ENCODE measurements at regions not wholly inside any gene's neighbourhood (a gene's known extent, or its start where the extent isn't known, plus 50 kb on each side); places are given as distances from the start of the nearest gene placed in this dataset.
"Not testable (repeated sequence)": the region's sequence is repeated elsewhere in the genome, so short reads cannot be mapped to it uniquely, and the experiment has no call there.

DNA sequence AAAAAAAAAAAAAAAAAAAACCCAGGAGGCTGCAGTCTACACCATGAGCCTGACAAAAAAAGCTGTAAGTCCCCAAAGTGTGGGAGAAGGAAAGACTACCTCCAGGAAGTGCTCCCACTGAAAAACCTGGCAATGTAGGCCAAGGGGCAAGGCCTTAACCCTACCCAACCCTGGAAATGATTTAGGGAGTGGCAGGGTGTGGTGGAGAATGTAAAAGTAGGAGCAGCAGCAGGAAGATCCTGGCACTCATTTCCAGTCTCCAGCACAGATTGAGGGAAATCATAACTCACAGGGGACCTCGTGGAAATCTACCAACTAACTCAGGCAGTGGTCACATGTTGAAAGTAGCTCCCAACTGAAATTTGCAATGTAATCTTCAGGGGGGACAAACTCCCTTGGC is 839.5 kb downstream of the EPHA3 start:
- no peak for DNase-seq

- no peak for DNase-seq
Observed at GRCh38 chr3:89947337-89947954, 840.0 kb downstream of the EPHA3 start.

DNA sequence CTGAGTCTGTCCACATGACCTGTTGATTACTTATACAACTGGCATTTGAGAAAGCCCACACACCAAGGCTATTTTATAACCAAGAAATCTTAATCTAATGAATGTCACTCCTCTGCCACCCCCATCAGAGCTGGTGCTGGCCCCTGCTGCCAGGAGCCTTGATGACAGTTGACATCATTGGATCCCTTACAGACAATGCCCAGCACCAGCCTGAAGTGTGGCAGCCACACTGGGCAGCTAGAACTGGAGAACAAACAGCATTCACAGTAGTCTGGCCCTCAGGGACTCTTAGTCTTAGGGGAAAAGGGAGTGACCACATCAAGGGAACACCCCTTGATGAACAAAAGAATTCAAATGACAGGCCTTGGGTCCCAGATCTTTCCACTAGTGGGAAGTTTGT is 840.6 kb downstream of the EPHA3 start:
- DNase-seq: no peak

- no peak for DNase-seq
Observed at GRCh38 chr3:89950772-89951171, 843.4 kb downstream of the EPHA3 start.

DNA sequence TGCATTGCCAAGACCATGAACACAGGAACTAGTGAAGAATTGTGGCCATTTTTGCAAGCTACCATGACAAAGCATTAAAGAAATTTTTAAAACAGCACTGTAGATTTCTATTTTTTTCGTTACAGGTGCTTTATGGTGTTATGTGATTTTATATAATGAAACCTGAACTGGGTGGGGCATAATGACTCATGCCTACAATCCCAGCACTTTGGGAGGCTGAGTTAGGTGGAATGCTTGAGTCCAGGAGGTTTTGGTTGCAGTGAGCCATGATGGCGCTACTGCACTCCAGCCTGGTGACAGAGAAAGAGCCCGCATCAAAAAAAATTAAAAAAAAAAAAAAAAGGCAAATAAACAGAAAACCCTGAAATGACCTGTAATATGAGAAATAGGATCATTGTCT is 846.7 kb downstream of the EPHA3 start:
- no peak for DNase-seq

- DNase-seq: peak; percentile 12
Observed at GRCh38 chr3:89955156-89955555, 847.7 kb downstream of the EPHA3 start.

DNA sequence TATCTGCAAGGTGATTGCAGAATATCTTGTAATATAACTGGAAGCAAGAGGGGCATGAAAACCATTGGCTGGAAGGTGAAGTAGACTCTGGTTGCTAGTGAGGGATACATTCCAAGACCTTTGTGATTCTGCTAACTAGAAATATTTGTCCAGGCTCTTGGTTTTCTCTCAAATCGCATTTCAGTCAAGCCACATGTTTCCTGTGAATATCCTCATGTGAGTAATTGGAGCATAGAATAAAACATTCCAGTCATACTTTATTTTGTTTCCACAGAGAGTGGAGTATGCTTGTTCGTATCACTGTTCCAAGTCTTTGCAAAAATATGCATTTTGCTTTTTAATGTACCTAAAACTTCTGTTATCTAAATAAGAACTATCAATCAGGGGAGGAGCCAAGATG is 850.0 kb downstream of the EPHA3 start:
- no peak for DNase-seq

DNA sequence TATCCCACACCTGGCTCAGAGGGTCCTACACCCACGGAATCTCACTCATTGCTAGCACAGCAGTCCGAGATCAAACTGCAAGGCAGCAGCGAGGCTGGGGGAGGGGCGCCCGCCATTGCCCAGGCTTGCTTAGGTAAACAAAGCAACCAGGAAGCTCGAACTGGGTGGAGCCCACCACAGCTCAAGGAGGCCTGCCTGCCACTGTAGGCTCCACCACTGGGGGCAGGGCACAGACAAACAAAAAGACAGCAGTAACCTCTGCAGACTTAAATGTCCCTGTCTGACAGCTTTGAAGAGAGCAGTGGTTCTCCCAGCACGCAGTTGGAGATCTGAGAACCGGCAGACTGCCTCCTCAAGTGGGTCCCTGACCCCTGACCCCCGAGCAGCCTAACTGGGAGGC is 850.7 kb downstream of the EPHA3 start:
- DNase-seq: not testable (repeated sequence)

DNA sequence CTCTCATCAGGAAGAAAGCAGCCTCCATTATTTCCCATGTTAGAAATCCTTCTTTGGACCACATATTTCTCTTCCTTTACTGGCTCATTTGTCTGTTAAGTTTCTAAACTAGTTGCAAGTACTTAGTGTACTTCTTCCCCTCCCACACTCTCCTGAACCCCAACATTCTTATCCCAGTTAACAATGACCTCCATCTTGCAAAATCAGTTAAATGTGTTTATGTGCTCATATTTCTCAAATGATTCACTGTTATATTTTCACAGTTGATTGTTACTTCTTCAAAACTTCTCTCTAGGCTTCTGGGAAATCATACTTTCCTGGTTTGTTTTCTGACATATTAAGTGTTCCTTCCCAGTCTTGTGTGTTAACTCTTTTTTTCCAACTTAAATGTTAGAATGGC is 856.9 kb downstream of the EPHA3 start:
- no peak for DNase-seq

DNA sequence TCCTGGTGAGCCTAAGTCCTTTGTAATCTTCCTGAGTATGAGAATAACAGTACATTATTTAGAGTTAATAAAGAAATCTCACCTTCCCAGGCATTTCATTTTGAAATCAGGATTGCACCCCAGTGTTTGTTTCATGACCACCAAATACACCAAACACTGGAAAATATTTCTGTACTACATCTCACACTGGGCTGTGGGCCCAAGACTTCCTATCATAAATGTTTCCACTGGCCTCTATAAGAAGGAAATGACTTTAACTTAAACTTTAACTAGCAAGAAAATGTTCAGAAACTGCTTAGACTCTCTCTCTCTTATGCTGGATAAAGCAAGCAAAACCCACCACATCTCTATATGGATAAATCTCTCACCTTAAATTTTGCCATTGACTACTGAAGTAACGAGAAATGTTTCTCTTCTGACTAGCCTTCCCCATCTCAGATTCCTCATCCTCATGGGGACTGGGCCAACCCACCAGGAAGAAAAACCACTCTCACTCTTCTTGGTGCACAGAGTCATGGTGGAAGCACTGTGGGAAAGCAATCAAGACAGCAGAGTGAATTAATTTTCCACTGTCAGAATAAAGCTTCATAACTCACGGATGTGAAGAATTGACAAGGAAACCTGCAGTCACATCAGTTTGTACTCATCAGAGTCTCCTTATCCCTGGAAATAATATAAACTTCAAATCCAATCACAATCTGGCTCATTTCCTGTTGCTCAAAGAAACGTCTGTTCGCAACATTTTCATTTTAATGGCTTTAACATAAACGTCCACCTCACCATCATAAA is 859.6 kb downstream of the EPHA3 start:
- DNase-seq: no peak

DNA sequence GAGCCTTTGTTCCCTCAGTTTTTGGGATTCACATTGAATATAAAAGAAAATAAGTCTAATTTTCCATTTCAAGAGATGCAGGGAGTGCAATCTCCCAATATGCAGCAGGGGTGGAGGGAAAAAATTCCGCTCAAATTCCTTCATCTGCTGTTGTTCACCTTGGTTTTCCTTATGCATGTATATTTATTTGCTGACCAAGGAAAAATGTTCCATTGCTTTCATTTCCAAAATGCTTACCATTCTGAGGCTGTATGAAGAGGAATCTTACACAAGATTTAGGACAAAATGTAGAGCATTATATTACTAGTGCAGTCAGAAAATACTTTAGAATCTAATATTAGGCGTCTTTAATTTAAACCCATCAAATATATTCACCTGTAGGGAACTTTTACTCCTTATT is 863.9 kb downstream of the EPHA3 start:
- no peak for DNase-seq

- no peak for DNase-seq
Observed at GRCh38 chr3:89973156-89973555, 865.7 kb downstream of the EPHA3 start.

DNA sequence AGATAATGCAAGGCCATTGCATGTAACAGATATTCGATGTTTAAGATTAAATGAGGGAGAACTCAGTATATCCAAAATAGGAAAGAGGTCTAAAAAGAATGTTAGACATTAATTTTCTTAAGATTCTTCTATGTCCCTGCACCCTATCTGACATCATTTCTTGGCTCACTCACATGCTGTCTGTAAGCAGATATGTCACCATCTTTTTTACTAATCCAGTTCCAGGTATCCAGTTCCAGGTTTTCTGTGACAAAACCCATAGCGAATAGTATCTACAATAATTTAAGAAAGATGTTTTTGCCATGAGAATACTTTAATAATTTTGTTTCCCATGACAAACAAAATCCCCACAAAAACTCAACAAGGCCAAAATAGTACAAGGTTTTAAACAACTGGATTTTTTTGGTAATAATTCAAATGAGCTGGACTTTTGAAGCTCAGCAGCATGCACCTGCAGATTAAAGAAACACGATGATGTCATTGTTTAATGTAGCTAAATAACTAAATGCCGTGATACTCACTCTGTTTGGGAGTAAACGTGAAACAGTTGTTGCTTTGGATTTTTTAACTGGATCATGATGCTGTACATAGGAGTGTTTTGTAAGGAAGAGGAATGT is 867.6 kb downstream of the EPHA3 start:
- no peak for DNase-seq

GRCh38 chr3:89983449-89983848 is 876.0 kb downstream of the EPHA3 start:
- DNase-seq: no peak

DNA sequence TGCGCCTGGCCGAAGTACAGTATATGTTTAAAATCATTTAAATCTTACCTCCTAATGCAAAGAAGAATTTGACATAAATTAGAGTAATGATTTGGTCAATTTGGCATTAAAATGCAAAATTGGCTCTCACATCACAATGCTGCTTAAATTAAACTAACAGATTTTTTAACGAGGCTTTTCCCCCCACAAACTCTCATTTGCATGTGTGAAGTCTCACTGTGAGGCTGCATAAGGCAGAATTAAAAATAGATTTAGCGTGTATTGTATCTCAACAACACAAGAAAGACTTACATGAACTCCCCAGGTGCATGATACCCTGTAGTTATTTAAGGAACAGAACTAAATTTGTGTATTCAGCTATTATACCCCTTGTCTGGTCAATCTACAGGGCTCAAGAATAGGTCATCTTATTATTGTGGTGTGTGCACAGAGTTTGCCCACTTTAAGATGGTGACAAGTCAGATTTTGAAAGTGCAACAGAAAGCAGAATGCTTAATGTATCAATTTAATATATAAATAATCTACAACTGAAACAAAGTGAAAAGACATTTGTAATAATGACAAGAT is 897.9 kb downstream of the EPHA3 start:
- DNase-seq: no peak

DNA sequence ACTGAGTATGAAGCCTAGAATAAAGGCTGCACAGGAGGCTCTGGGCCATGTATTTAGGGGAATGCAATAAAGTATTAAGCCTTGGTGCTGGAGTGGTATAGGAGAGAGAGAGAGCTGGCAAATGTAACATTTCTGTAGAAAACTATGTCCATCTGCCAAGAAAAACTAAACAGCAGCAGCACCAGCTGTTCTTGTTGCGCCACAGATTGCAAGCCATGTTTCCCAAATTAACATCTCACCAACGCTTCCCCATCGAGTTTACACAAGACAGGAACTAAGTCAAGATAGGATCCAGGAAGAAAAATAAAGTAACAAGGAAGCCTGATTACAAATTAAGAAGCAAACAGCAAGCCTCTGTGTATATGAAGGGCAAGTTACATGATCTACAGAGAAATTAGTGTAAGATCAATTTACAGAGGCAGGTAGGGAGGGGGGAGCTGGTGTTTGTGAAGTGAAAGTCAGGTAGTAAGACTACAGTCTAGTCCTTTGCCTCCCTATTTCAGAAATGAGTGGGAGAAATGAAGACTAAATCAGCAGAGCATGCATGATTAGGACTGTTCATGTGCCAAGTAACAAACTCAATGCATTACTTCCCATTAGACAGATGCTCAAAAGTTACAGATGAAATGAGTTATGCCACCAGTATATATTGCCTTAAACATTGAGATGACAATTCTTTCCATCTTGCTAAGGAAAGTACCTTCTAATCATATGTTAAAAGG is 900.5 kb downstream of the EPHA3 start:
- DNase-seq: no peak

GRCh38 chr3:90010341-90010740 is 902.9 kb downstream of the EPHA3 start:
- DNase-seq: no peak

- no peak for DNase-seq
Observed at GRCh38 chr3:90011131-90011530, 903.7 kb downstream of the EPHA3 start.

GRCh38 chr3:90011596-90011995 is 904.2 kb downstream of the EPHA3 start:
- no peak for DNase-seq

DNA sequence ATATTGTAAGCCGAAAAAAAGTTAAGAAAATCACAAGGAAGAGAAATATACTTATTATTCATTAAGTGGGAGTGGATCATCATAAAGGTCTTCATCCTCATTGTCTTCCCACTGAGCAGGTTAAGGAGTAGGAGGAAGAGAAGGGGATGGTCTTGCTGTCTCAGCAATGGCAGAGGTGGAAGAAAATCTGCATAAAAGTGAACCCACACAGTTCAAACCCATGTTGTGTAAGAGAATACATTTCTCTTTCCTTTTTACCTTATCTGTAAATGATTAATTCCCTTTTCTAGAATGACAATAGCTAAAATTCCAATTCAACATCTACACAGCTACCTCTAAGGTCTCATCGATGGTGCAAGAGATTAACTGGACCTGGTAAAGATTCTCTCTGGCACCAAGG is 904.6 kb downstream of the EPHA3 start:
- DNase-seq: no peak

DNA sequence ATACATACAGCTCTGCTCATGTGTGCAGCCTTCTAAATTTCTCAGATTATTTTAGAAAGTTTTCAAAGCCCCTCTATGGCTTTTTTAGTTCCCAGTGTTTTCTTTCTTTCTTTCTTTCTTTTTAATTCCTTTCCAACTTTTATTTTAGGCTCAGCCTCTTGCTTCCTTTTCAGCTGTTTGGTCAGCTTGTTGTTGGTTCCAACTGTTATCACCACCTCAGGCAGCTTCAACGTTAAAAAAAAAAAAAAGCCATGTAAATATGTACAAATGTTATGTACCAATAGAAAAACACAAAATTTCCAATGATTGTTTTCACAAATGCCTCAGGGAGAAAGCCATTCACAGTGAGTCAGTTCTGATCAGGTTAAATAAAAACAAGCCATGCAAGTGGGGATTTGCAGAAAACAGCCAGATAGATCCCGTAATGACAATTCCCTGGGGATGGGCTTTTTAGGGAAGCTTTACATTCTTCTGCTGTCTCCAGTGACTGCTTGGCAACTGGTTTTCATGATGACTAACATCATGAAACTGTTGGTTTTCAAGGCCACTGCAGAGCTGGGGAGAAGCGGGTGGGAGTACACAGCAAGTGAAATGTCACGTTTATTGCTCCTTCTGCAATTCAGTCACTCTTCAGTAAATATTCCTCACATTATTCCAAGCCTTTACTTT is 908.4 kb downstream of the EPHA3 start:
- no peak for DNase-seq

- no peak for DNase-seq
Observed at GRCh38 chr3:90016555-90016954, 909.1 kb downstream of the EPHA3 start.

- DNase-seq: no peak
Observed at GRCh38 chr3:90018779-90019178, 911.4 kb downstream of the EPHA3 start.
